IMR-90 (cell line): ENCODE measurements at regions not wholly inside any gene's neighbourhood (a gene's known extent, or its start where the extent isn't known, plus 50 kb on each side); places are given as distances from the start of the nearest gene placed in this dataset.

Experiments
- ATAC-seq: fragments of 200-7000 bp; cut with Tn5 transposase; 2 replicates; pipeline ENCODE4 v1.9.1; 2020; ENCODE audit warnings: low read depth, mild to moderate bottlenecking, moderate library complexity
- BruUV-seq: library from RNA; stranded (reverse); fragments of 400-500 nt; replicated peaks from 2 replicates; lab custom pipeline; 2021; lab: Mats Ljungman, UMichigan
- CTCF ChIA-PET: fragments of 300-600 bp; formaldehyde crosslinking; extraction: SDS; loops from one replicate; lab custom pipeline; 2021; ENCODE audit warnings: antibody characterized with exemption; lab: Yijun Ruan, JAX
- POLR2A ChIA-PET: fragments of 300-600 bp; sonication (Branson Sonifier 250); formaldehyde crosslinking; loops from one replicate; lab custom pipeline; 2022; ENCODE audit warnings: antibody characterized with exemption; ENCODE audit not compliant: unreplicated experiment; lab: Charles Lee
- DNase-seq: peaks from one replicate; pipeline ENCODE4 v3.0.0; 2013
- H2AFZ ChIP-seq: replicated peaks from 2 replicates; pipeline ENCODE3; 2013; ENCODE audit warnings: low read length, mild to moderate bottlenecking; ENCODE audit not compliant: poor library complexity
- H2AK5ac ChIP-seq: 2 replicates; pipeline ENCODE4 v1.6.1; 2013; ENCODE audit warnings: low read depth, low read length, inconsistent platforms
- H2AK9ac ChIP-seq: replicated peaks from 2 replicates; pipeline ENCODE3; 2013; ENCODE audit warnings: mild to moderate bottlenecking, low read depth, low read length, moderate library complexity; ENCODE audit not compliant: poor library complexity
- H2BK120ac ChIP-seq: 2 replicates; pipeline ENCODE4 v1.6.1; 2013; ENCODE audit warnings: low read depth, low read length, inconsistent platforms
- H2BK15ac ChIP-seq: 3 replicates; pipeline ENCODE4 v1.6.1; 2013; ENCODE audit warnings: low read depth, low read length, inconsistent platforms
- H2BK20ac ChIP-seq: 2 replicates; pipeline ENCODE4 v1.6.1; 2013; ENCODE audit warnings: low read depth, mild to moderate bottlenecking, inconsistent platforms, low read length, moderate library complexity
- H2BK5ac ChIP-seq: 2 replicates; pipeline ENCODE4 v1.6.1; 2013; ENCODE audit warnings: mild to moderate bottlenecking, low read depth, low read length, inconsistent platforms; ENCODE audit not compliant: poor library complexity, severe bottlenecking
- H3K14ac ChIP-seq: replicated peaks from 2 replicates; pipeline ENCODE4 v1.6.1; 2013; ENCODE audit warnings: low read depth, low read length, inconsistent platforms
- H3K18ac ChIP-seq: 2 replicates; pipeline ENCODE4 v1.6.1; 2013; ENCODE audit warnings: low read depth, low read length, control low read depth
- H3K23ac ChIP-seq: 2 replicates; pipeline ENCODE4 v1.6.1; 2013; ENCODE audit warnings: low read depth, low read length, inconsistent platforms
- H3K27ac ChIP-seq: 2 replicates; pipeline ENCODE4 v1.5.1; 2013; ENCODE audit warnings: mild to moderate bottlenecking, control low read depth, low read length; ENCODE audit not compliant: insufficient read depth
- H3K27me3 ChIP-seq: 2 replicates; pipeline ENCODE4 v1.6.1; 2013; ENCODE audit warnings: low read length; ENCODE audit not compliant: control insufficient read depth, insufficient read depth
- H3K36me3 ChIP-seq: 2 replicates; pipeline ENCODE4 v1.6.1; 2013; ENCODE audit warnings: low read length, mixed read lengths; ENCODE audit not compliant: control insufficient read depth, insufficient read depth
- H3K4ac ChIP-seq: 2 replicates; pipeline ENCODE4 v1.6.1; 2013; ENCODE audit warnings: low read depth, low read length, inconsistent platforms
- H3K4me1 ChIP-seq: 2 replicates; pipeline ENCODE4 v1.6.1; 2013; ENCODE audit warnings: low read length, mixed read lengths; ENCODE audit not compliant: control insufficient read depth, insufficient read depth
- H3K4me2 ChIP-seq: 2 replicates; pipeline ENCODE4 v1.6.1; 2013; ENCODE audit warnings: low read depth, mild to moderate bottlenecking, control low read depth, low read length, moderate library complexity
- H3K4me3 ChIP-seq: 2 replicates; pipeline ENCODE4 v1.5.1; 2013; ENCODE audit warnings: low read depth, mild to moderate bottlenecking, control low read depth, low read length, moderate library complexity; ENCODE audit not compliant: insufficient read depth
- H3K56ac ChIP-seq: 2 replicates; pipeline ENCODE4 v1.6.1; 2013; ENCODE audit warnings: low read length, inconsistent platforms; ENCODE audit not compliant: insufficient read depth; ENCODE audit errors: extremely low read depth
- H3K79me1 ChIP-seq, 2 experiments: 2 replicates each; pipeline ENCODE4 v1.6.1; 2013; ENCODE audit warnings: low read length in 2 of 2, inconsistent platforms in 1 of 2, low read depth in 1 of 2
- H3K9ac ChIP-seq: 2 replicates; pipeline ENCODE4 v1.6.1; 2013; ENCODE audit warnings: low read depth, low read length, control low read depth
- H3K9me1 ChIP-seq: 2 replicates; pipeline ENCODE4 v1.6.1; 2013; ENCODE audit warnings: low read length, inconsistent platforms; ENCODE audit not compliant: insufficient read depth
- H3K9me3 ChIP-seq: 2 replicates; pipeline ENCODE4 v1.6.1; 2013; ENCODE audit warnings: low read length; ENCODE audit not compliant: control insufficient read depth, insufficient read depth
- H4K20me1 ChIP-seq: 2 replicates; pipeline ENCODE4 v1.6.1; 2013; ENCODE audit warnings: low read length, inconsistent platforms; ENCODE audit not compliant: insufficient read depth
- H4K5ac ChIP-seq: 2 replicates; pipeline ENCODE4 v1.6.1; 2013; ENCODE audit warnings: mild to moderate bottlenecking, low read depth, low read length, control low read depth
- H4K8ac ChIP-seq, 2 experiments: 2 replicates each; pipeline ENCODE4 v1.6.1; 2013; ENCODE audit warnings: low read depth in 2 of 2, low read length in 2 of 2, control low read depth in 1 of 2, inconsistent platforms in 1 of 2
- H4K91ac ChIP-seq: 2 replicates; pipeline ENCODE4 v1.6.1; 2013; ENCODE audit warnings: low read depth, low read length, inconsistent platforms; ENCODE audit not compliant: insufficient read depth
- BHLHE40 ChIP-seq: fragments of 150-350 bp; IDR thresholded peaks from 2 replicates; pipeline ENCODE4 v1.6.1; 2016; ENCODE audit warnings: mild to moderate bottlenecking, low read depth, low read length
- CEBPB ChIP-seq: IDR thresholded peaks from 2 replicates; pipeline ENCODE4 v1.6.1; 2012; ENCODE audit warnings: low read depth, low read length, improper control_type of control experiment
- MAFK ChIP-seq: IDR thresholded peaks from 2 replicates; pipeline ENCODE4 v1.6.1; 2012; ENCODE audit warnings: low read depth, low read length, improper control_type of control experiment
- MXI1 ChIP-seq: IDR thresholded peaks from 2 replicates; pipeline ENCODE4 v1.6.1; 2012; ENCODE audit warnings: low read depth, mild to moderate bottlenecking, low read length, moderate library complexity, borderline replicate concordance
- NFE2L2 ChIP-seq: fragments of 150-350 bp; IDR thresholded peaks from 2 replicates; pipeline ENCODE4 v1.6.1; 2016; ENCODE audit warnings: low read depth, mild to moderate bottlenecking, low read length
- POLR2A ChIP-seq: IDR thresholded peaks from 2 replicates; pipeline ENCODE4 v1.6.1; 2012; ENCODE audit warnings: mild to moderate bottlenecking, low read depth, low read length
- RAD21 ChIP-seq: IDR thresholded peaks from 2 replicates; pipeline ENCODE4 v1.6.1; 2012; ENCODE audit warnings: low read length, improper control_type of control experiment
- RCOR1 ChIP-seq: IDR thresholded peaks from 2 replicates; pipeline ENCODE4 v1.6.1; 2012; ENCODE audit warnings: mild to moderate bottlenecking, low read length, improper control_type of control experiment; ENCODE audit not compliant: insufficient replicate concordance
- SMC3 ChIP-seq: fragments of 150-350 bp; IDR thresholded peaks from 2 replicates; pipeline ENCODE4 v1.6.1; 2016; ENCODE audit warnings: low read depth, mild to moderate bottlenecking, antibody characterized with exemption, low read length, moderate library complexity
- USF2 ChIP-seq: fragments of 150-350 bp; IDR thresholded peaks from 2 replicates; pipeline ENCODE4 v1.6.1; 2017; ENCODE audit warnings: mild to moderate bottlenecking, antibody characterized with exemption, low read length, low read depth
- WGBS, 2 experiments: methylation state at CpG; one replicate each; pipeline versions ENCODE4 v1.1.5 to v1.1.7; 2013; ENCODE audit warnings: missing lambda C conversion rate in 2 of 2; ENCODE audit not compliant: insufficient read length in 1 of 2; ENCODE audit errors: extremely low coverage in 2 of 2; 5-methylcytosine and 5-hydroxymethylcytosine counted together
- dilution Hi-C: fragments of 300-500 bp; cut with HindIII; formaldehyde crosslinking; loops from one replicate; pipeline ENCODE4 v1.14.3; 2018; ENCODE audit warnings: low sequenced_read_pairs; ENCODE audit not compliant: unreplicated experiment
- in situ Hi-C: fragments of 300-500 bp; cut with MboI; formaldehyde crosslinking; loops from 3 replicates; pipeline ENCODE4 v1.14.3; 2019; ENCODE audit warnings: low sequenced_read_pairs, inconsistent platforms, mixed read lengths
- intact Hi-C: fragments of 100-400 bp; cut with micrococcal nuclease; formaldehyde crosslinking; loops from 2 replicates; pipeline ENCODE4 v1.10.0; 2022
- TF ChIP-seq, protein P1 (sequence below): fragments of 150-350 bp; IDR thresholded peaks from 2 replicates; pipeline ENCODE4 v1.6.1; 2016; ENCODE audit warnings: low read depth, mild to moderate bottlenecking, low read length, moderate library complexity, borderline replicate concordance

DNA sequence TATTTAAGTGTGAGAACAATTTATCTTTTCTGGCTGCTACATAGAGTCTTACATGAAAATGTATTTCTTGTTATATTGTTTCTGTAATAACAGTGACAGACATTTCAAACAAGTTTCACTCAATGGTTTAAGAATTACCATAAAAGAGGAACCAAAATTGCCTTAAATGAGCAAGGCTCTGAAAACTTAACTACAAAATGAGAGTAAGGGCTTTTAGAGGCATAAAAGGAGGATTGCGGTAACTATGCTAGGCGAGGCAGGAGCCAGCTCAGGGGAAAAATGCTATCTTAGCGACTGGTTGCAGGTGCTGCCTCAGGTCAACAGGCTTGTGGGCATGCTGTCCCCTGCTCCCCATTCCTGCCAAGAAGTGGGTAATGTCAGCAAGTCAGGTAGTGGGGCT, 81.7 kb upstream of the MSI2 start:
- no peaks in the 10 kb centered on the region for H3K4me1 ChIP-seq
- no peak overlapping the region for H3K9ac ChIP-seq
- no peaks in the 10 kb centered on the region for H3K9me3 ChIP-seq
- no peak overlapping the region for H2AFZ ChIP-seq
- H3K56ac ChIP-seq: no peak overlapping the region
- no peak overlapping the region for H3K4me3 ChIP-seq
- no peak overlapping the region for H3K14ac ChIP-seq
- dilution Hi-C loops: no loop called here
- no peak overlapping the region for H2BK15ac ChIP-seq
- in situ Hi-C loops: no loop called here
- H3K79me1 ChIP-seq: no peaks in the 10 kb centered on the region
- no peak overlapping the region for H2AK5ac ChIP-seq
- intact Hi-C loops: no loop called here
- peaks cover 12% of the 10 kb centered on the region for H3K27me3 ChIP-seq
- no peak overlapping the region for H2BK20ac ChIP-seq
- H3K4me2 ChIP-seq: no peak overlapping the region
- TF ChIP-seq, protein P1, sequence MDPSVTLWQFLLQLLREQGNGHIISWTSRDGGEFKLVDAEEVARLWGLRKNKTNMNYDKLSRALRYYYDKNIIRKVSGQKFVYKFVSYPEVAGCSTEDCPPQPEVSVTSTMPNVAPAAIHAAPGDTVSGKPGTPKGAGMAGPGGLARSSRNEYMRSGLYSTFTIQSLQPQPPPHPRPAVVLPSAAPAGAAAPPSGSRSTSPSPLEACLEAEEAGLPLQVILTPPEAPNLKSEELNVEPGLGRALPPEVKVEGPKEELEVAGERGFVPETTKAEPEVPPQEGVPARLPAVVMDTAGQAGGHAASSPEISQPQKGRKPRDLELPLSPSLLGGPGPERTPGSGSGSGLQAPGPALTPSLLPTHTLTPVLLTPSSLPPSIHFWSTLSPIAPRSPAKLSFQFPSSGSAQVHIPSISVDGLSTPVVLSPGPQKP: no peak
- no peak for TF ChIP-seq CEBPB
- TF ChIP-seq BHLHE40: no peak
- no peak for TF ChIP-seq NFE2L2
- TF ChIP-seq MXI1: no peak
- no peak for TF ChIP-seq POLR2A
- no peak for TF ChIP-seq RCOR1
- TF ChIP-seq MAFK: no peak
- no peak for TF ChIP-seq RAD21
- no peak for TF ChIP-seq USF2
- no peak for TF ChIP-seq SMC3
- no peak overlapping the region for H3K4ac ChIP-seq
- H3K9me1 ChIP-seq: no peaks in the 10 kb centered on the region
- WGBS, 2 experiments: no CpG with 5 or more reads among the region's 3 CpGs
- H3K18ac ChIP-seq: no peak overlapping the region
- H3K36me3 ChIP-seq: no peaks in the 10 kb centered on the region
- CTCF ChIA-PET: no interaction called here
- ATAC-seq (no peak), DNase-seq (no peak)
- H4K91ac ChIP-seq: no peak overlapping the region
- H4K5ac ChIP-seq: no peak overlapping the region
- no TSS peak for BruUV-seq
- no peaks in the 10 kb centered on the region for H4K20me1 ChIP-seq
- no peak overlapping the region for H4K8ac ChIP-seq
- H3K27ac ChIP-seq: no peak overlapping the region
- POLR2A ChIA-PET: no interaction called here
- H3K23ac ChIP-seq: no peak overlapping the region
- no peak overlapping the region for H2AK9ac ChIP-seq
- no peak overlapping the region for H2BK120ac ChIP-seq
- H2BK5ac ChIP-seq: no peak overlapping the region
